ENCODE measurements at regions not wholly inside any gene's neighbourhood (a gene's known extent, or its start where the extent isn't known, plus 50 kb on each side); places are given as distances from the start of the nearest gene placed in this dataset.
"Not testable (repeated sequence)": the region's sequence is repeated elsewhere in the genome, so short reads cannot be mapped to it uniquely, and the experiment has no call there.

DNA sequence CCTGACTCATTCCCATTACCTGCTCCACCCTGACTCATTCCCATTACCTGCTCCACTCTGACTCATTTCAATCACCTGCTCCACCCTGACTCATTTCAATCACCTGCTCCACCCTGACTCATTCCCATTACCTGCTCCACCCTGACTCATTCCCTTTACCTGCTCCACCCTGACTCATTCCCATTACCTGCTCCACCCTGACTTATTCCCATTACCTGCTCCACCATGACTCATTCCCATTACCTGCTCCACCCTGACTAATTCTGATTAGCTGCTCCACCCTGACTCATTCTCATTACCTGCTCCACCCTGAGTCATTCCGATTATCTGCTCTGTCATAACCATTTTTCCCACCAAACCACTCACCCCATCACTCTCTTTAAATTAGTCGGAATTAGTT lies 901.2 kb upstream of the NEGR1 start:
- DNase-seq = not testable (repeated sequence)

DNA sequence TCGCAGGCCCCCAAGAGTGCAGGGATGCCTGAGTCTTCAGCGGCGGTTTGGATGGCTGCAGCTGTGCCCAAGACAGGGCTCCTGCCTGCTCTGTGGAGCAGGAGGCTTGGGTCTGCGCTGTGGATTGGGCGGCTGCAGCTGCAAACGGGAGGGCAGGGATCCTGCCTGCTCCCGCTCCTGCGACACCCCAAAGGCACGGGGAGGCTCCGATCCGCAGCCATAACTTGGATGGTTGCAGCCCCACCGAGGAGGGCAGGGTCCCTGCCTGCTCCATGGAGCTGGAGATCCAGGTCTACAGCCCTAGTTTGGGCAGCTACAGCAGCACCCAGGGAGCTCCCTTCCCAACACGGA lies 898.8 kb upstream of the NEGR1 start:
- DNase-seq = no peak

DNA sequence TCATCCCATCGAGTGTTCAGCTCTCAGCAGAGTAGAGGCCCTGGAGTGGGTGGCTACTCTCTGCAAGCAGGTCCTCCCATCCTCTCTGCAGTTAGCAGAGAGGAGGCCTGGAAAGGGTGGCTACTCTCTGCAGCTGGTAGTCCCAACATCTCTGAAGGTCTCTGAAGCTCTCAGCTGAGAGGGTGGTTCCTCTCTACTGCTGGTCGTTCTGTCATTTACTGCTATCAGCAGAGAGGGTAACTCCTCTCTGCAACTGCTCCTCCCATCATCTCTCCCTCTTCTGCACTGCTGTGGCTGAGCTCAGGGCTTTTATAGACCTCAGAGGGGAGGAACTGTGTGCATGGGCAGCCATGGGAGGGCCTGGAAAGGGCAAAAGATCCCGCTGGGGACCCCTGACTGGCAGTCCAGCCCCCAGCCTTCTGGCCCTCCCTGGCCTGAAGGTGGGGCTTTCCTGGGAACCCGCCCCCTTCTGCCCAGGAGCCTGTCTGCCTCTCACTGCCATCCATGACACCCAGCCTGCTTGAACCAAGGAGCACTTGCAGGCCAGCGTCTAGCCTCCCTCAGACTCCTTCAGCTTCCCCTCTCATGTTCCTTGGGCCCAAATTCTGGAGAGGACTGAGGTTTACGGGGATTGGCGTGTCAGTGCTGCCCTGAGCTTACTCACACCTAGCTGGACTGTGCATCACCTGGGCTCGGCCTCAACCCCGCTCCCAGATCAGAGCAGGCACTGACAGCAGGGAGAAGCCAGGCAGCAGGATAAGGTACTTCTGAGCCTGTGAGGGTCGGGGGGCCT lies 898.3 kb upstream of the NEGR1 start:
- DNase-seq = no peak

DNA sequence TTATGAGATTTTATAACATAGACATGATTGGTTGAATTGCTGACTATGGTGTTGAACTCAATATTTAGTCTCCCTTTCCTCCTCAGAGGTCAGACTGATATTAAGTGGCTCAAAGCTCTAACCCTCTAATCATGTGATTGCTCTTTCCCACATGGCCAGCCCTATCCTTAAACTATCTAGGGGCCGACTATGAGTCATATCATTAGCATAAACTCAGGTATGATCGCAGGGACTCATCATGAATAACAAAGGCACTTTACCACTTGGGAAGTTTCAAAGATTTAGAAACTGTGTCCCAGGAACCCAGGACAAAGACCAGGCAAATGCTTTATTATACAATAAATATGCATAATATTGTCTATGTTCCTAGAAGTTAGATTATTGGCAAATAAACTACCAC lies 894.6 kb upstream of the NEGR1 start:
- no peak for DNase-seq

DNA sequence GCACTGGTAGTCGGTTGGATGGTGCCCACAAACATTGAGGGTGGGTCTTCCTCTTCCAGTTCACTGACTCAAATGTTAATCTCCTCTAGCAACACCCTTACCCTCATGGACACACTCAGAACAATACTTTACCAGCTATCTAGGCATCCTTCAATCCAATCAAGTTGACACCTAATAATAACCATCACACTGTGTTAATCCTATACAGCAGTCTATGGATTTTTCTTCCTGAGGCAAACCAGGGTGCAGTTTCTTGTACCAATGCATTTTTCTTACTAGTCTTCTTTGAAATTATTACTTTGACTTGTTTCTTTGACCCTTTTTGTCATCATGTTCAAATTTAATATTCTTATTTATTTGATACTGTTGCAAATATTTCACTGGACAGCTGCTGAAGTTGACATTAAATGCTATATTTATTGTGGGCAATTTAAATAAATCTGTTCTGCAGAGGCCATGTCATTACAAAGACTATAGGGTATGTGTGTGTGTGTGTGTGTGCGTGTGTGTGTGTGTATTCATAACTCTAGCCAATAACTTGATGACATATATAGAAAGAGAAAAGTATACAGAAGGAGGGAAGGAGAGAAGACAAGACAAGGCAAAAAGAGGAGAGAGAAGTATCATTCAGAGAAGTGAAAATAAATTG lies 884.8 kb upstream of the NEGR1 start:
- DNase-seq = no peak

DNA sequence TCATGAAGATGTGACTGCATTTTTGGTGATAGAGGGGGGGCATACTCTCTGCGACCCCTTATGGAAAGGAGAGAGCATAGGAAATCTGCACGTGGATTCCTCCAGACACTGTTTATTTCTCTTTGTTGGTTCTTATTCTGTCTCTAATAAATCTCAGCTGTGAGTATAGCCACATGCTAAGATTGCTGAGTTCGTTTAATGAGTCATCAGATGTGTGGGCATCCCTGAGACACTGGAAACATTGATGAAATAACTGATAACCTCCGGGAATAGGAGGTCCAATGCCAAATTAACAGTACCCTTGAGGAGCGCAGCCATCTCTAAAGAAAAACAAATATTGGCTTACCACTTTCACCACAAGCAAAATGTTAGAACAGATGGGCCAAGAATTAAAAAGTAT lies 880.2 kb upstream of the NEGR1 start:
- DNase-seq = no peak

DNA sequence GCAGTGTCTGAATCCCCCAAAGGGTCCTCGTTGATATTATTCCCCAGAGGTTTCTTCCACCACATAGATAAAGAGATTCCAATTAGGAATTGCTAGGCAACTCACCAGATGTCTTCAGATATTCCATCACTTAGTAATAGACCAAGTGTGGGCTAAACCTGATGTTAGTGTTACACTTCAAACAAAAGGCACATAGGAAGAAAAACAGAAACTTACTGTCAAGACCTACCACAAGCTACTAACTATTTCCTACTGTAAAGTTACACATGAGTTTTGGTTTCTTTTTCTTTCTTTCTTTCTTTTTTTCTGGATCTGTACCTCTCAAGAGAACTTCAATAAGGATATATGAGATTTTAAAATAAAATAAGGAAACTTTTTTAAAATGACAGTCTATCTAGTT lies 879.1 kb upstream of the NEGR1 start:
- no peak for DNase-seq

DNA sequence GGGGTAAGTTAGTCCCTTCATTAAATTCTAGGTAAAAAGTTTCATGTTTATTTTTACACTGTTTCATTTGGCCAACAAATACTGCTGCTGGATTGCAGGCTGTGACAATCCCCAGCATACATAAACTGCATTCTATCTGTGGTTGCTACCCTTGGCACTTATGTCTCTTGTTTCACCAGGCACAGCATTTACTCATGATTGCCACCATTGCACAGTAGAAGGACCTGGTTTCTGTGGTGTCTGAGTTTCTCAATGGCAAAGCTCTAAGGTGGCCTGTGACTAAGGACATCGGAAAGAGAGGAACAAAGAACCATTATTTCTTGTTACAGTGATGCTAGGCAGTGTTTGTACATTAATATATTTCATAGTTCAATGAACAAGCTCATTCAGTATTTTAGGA lies 878.4 kb upstream of the NEGR1 start:
- DNase-seq = no peak

DNA sequence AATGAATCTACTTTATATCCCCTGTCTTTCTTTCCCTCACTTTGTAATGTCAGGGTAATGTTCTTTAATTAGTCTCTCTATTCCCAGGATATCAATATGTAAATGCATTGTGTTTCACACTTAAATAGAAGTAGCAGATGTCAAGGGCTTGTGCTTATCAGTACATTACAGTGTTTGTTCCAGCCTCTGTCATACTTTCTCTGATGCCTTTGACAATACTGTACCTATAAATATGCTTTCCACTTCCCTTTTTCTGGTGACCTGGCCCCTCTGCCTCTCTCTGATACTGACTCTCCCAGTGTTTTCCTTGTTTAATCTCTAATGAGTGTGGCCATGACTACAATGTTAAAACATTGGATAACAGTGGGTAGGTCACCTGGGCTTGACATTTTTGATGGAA lies 862.0 kb upstream of the NEGR1 start:
- no peak for DNase-seq

DNA sequence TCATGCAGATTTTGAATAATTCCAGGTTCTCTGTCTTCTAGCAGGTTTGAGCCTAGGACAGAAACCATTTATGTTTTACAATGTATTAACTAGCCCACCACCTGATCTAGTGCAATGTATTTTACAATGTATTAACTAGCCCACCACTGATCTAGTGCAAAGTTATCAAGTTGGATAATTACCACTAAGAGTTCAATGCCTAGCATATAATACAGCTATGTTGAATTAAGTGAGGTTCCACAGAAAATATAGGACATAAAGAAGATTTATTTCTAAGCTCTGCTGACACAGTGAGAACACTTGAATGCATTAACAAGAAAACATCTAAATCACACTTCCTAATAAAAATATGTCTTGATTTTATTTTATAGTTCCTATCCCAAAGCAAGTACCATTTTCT lies 854.6 kb upstream of the NEGR1 start:
- no peak for DNase-seq

DNA sequence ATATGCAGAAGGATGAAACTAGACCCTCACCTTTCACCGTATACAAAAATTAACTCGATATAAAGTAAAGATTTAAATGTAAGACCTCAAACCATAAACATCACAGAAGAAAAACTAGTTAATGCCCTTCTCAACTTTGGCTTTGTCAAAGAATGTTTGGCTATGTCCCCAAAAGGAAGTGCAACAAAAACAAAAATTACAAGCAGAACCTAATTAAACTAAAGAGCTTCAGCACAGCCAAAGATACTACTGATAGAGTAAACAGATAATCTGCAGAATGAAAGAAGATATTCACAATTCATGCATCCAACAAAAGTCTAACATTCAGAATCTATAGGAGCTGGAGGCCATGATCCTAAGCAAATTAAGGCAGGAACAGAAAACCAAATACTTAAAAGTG lies 824.6 kb upstream of the NEGR1 start:
- no peak for DNase-seq

DNA sequence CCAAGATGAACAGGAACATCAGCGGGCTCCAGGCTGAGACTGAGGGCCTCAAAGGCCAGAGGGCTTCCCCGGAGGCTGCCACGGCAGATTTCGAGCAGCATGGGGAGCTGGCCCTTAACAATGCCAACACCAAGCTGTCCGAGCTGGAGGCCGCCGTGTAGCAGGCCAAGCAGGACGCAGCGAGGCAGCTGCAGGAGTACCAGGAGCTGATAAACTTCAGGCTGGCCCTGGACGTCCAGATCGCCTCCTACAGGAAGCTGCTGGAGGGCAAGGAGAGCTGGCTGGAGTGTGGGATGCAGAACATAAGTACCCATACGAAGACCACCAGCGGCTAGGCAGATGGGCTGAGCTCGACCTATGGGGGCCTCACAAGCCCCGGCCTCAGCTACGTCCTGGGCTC lies 823.4 kb upstream of the NEGR1 start:
- DNase-seq = no peak

DNA sequence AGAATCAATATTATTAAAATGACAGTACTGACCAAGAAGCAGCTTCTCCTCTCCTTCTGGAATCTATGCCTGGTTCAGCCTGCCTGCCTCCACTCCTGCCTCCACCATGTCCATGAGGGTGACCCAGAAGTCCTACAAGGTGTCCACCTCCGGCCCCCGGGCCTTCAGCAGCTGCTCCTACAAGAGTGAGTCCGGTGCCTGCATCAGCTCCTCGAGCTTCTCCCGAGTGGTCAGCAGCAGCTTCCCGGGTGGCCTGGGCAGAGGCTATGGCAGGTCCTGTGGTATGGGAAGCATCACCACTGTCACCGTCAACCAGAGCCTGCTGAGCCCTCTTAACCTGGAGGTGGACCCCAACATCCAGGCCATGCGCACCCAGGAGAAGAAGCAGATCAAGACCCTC lies 822.4 kb upstream of the NEGR1 start:
- no peak for DNase-seq

DNA sequence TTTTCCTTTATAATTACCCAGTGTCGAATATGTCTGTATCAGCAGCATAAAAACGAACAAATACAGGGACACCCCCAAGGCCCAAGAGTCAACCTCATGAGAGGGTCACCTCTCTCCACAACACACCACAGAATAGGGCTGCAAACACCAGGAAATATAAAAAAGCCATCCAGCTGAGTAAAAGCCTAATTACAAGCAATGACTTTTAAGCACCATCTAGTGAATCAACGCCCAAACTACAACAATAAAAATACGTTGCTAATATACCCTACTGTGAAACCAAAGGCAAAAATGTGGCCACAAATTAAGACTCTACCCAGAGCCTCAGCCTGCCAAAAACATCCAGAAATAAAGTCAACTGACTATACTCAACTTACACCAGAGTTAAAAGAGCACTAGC lies 817.9 kb upstream of the NEGR1 start:
- DNase-seq = no peak

DNA sequence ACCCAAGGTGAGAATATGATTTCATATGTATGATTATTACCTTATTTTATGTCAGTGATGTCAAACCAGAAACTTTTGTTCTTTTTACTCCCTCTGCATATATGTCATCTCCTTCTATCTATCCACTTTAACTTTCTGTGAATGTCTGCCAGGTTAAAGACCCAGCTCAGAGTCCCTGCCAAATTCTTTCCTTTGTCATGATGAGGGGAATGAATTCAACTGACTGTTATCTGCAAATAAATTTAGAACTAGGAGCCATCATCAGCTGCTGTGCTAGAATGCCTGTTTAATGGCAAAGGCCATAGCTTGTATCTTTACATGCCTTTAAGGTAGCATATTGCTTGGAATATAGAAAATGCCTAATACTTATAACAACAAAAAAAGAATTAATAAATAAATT lies 815.6 kb upstream of the NEGR1 start:
- DNase-seq = no peak

DNA sequence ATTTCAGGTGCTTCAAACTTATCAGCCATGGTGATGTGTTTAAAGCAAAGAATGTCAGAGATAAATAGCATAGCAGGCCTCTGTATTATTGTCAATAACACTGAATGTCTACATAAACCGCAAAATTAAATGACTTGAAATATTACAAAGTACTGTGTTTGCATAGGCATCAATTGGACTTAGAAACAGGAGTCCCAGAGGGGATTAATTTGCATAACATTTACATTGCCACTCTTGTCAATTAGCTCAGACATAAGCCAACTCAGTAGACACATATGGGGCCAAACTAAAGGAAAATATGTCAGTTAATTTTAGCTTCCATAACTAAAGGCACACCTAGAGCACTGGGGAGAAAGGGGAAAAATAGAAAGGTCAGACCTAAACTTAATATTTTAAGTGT lies 814.5 kb upstream of the NEGR1 start:
- DNase-seq = no peak

DNA sequence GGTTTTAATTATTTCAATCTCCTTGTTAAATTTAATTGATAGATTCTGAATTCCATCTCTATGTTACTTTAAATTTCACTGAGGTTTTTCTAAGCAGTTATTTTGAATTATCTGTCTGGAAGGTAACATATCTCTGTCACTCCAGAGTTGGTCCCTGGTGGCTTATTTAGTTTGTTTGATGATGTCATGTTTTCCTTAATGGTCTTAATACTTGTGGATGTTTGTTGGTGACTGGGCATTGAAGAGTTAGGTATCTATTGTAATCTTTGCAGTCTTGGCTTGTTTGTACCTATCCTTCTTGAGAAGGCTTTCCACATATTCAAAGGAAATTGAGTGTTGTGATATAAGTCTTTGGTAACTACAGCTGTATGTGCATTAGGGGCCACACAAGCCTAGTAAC lies 810.0 kb upstream of the NEGR1 start:
- no peak for DNase-seq

DNA sequence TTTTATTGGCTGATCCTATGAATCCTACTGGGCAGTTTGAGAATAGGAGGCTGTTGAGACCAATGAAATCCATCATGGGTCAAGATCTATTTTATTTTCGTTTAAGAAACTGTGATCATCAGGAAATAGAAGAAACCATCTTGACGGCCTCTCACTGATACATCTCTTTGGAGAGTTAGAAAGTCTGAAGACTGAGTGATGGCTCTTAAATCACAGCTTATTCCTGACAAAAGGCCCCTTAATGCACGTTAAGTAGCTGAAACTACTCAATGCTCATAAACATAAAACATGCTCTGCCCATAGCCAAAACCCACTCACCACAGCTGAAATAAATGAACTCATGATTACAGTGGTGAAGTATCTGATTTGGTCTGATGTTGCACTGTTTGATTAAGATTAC lies 784.5 kb upstream of the NEGR1 start:
- peak; percentile 89 for DNase-seq

DNA sequence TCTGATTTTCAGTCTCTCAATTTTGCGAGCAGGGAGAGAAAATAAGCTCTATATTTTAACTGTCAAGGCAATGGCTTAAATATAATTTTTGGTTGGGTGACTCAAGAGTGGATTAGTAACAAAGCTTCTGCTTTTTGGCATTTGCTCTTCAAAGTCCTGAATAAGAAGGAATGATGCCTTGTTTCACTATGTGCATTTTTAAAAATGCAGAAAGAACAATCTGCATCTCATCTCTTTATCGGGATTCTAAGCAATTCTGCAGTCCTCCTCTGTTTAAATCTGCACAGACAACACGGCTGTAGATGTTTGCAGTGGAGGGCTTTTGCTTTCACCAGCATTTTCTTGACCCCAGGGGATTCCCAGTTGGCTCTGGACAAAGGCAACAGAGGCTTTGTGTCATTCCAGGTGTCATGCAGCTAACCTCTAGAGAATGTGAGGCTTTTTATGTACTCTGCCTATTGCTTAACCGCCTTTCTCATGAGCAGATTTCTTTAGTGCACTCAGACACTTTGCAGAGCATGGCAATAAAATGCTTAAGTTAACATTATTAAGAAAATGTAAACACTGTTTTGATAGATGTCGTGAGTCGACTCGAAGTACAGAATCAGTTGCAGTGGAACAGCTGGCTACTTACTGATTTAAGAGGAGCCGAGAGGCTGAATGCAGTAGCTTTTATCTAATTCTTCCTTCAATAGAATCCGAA lies 783.2 kb upstream of the NEGR1 start:
- DNase-seq = peak; percentile 96

DNA sequence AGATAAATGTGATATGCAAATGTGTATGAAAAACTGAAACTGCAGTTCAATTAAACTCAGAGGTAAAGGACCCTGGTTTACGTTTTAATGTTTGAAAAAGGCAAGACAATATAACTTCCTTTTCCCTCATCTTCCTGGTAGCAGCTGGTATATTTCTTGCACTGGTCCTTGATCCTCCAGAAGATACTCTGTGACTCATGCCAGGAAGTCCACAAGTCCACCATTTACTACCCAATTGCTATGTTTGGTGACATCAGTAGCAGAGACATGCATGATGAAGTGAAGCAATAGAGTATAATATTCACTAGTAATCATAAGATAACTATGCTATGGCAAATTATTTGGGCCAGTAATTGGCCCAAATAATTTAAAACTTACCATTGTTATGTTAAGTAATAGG lies 774.5 kb upstream of the NEGR1 start:
- no peak for DNase-seq

DNA sequence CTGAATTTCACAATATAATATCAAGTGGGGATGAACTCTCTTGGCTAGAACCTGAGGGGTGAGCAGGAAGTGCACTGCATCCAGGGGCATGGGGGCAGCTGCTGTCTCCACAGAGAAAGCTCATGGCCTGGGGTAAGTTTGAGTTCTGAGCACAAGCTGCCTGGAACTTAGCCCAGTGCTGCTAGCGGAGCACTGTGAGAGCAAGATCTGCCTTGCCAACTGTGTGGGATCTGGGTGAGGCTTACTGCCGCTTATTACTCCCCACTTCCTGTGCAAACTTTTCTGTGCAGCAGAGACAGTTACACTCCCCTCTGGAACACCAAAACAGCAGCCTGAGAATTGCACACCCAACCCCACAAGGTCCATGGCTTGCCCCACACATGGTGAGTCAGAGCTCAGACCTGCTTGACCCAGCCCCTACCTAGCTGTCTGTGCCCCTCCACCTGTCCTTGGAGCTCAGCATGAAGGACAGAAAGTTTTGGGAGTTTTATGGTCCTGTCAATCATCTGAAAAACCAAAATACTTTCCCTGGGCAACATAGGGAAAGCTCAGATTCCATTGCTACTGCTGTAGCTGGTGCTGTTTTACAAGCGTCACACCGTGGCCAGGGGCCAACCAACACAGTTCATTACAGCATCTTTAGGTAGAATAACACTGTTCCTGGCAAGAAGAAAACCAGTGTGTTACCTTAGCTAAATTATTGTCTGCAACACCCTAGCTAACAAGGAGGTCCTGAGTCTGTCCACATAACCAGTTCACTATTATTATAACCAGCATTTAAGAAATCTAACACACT lies 762.1 kb upstream of the NEGR1 start:
- DNase-seq = no peak

DNA sequence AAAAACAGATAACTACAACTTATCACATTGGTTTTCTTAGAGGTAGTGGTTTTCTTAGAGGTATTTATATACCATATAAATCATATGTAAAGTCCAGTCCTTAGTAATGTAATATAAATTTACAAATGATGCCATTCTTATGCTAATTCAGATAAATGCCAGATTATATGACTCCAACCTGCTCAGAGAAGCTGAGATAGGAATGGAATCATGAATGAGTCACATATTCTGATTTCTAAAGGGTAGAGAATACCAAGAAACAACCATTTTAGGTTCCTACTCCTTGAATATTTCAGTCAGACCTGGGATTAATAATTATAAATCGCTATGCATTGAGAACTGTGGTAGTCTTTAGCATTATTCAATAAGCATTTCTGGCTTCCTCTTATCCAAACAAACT lies 760.1 kb upstream of the NEGR1 start:
- no peak for DNase-seq

DNA sequence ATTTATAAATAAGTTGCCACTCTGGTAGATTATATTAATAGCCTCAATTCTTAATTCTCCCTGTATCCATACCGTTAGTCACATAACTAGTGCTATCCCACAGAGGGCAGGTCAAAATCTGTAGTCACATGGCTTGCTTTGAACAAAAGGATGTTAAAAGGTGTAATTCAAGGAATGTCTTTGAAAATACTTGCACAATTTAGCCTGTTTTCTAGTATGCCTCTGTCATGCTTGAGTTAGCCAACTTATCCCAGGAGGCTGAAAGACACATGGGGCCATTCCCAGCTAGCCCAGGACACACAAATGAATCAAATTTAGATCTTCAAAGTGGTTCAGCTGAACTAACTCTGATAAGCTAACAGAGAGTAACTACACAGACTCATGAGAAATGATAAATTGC lies 758.5 kb upstream of the NEGR1 start:
- no peak for DNase-seq

DNA sequence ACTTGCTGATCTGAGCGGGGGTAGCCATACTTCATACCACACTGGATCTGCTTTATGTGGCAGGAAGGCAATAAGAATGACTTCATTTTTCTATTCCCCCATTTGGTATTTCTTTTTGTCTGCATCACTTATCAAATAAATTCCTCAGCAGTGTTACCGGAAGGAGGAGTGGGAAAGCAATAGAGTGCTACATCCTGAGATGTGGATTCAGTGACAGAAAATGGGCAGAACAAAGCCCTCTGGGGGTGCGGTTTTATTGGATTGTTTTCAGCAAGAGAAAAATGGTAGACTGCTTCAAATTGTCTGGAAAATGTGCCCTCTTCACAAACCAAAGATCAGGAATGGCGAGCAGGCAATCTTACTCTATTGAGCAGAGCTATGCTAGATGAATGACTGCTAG lies 751.9 kb upstream of the NEGR1 start:
- DNase-seq = no peak
